NCI-H2171 treated with DMSO at 0.1 percent for 48 hours (cell line): ENCODE measurements at regions not wholly inside any gene's neighbourhood (a gene's known extent, or its start where the extent isn't known, plus 50 kb on each side); places are given as distances from the start of the nearest gene placed in this dataset.

ENCODE experiments used
- DNase-seq: peaks from one replicate; lab custom pipeline; 2025; lab: John Stamatoyannopoulos, UW

GRCh38 chr13:22061371-22061805 is 390.5 kb downstream of the FGF9 start:
- no peak for DNase-seq

GRCh38 chr13:22061806-22062391 is 391.0 kb downstream of the FGF9 start:
- DNase-seq, result no peak

GRCh38 chr13:22062478-22063205 is 391.8 kb downstream of the FGF9 start:
- DNase-seq, result no peak

- no peak for DNase-seq
Observed at GRCh38 chr13:22063416-22064124, 392.7 kb downstream of the FGF9 start.

DNA sequence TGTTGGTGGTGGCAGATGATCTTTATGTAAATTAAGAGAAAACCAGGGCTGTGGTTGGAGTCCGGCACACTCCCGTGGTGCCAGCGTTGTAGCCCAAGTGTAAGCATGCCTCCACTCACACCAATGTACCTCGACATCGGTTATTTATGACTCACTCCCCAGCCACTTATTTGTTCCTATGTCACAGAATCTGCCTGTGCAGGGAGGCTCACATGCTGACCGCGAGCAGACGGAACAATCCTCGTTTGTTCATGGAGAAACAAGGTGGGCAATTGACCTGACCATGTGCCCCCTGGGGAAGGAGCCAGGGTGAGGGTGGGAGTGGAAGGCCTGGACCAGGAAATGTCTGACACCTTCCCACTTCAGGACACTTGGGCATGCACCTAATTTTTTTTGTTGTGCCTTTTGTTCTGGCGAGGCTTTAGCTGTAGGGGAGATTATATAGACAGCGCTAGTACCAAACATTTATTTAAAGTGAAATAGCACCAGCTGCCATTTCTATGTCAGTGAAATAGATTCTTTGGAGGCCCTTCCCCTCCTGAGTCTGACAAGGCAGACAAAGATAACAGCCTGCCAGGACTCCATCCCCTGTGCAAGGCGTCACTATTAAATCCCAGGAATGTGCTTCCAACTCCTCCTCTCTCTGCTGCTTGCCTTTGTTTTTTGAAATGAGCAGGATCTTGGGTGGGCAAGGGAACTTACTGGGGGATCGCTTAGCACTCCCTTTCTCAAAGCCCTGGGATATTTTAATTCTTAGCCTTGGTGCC is 394.2 kb downstream of the FGF9 start:
- no peak for DNase-seq

- DNase-seq, result no peak
Observed at GRCh38 chr13:22073718-22074117, 402.8 kb downstream of the FGF9 start.

- no peak for DNase-seq
Observed at GRCh38 chr13:22074403-22074802, 403.5 kb downstream of the FGF9 start.

GRCh38 chr13:22076658-22077057 is 405.8 kb downstream of the FGF9 start:
- no peak for DNase-seq

DNA sequence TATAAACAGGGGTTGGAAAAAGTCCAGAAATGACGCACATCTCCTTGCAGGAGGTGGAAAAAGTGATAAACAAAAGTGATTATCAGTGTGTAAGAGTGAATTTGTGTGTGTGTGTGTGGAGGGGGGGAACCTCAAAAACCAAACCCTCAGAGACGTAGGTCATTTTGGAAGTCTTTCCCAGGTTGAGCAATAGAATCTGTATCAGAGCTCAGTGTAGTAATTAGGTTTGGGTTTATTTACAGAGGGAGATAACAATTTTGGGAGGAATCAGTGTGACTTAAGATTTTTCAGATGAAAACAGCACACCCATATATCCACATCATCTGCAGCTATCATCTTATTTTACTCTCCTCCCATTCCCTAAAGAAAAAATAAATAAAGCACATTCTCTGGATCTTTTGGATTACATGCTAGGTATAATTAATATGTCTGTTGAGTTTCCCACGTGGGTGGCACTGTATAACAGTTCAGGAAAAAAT is 406.4 kb downstream of the FGF9 start:
- no peak for DNase-seq

- DNase-seq, result no peak
Observed at GRCh38 chr13:22077764-22078163, 406.9 kb downstream of the FGF9 start.

DNA sequence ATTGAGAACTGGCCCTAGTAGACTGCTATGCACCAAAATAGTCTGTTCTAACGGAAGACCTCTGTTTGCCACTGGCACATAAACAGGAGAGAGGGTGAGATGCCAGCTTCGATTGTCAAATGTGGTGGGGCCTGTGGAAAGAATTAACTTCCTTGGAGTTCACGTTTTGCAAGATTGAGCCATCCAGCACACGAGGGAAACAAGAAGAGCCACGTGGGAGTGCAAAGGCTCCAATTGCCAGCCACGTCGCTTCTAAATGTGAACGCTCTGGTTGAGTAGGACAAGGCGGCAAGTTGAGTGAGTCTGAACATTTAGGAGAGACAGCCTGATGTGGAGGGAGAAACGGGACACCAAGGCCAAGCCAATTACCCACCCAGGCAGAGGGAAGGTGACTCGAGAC is 409.1 kb downstream of the FGF9 start:
- DNase-seq, result no peak

GRCh38 chr13:22080832-22081231 is 410.0 kb downstream of the FGF9 start:
- no peak for DNase-seq

- no peak for DNase-seq
Observed at GRCh38 chr13:22081430-22081829, 410.6 kb downstream of the FGF9 start.

DNA sequence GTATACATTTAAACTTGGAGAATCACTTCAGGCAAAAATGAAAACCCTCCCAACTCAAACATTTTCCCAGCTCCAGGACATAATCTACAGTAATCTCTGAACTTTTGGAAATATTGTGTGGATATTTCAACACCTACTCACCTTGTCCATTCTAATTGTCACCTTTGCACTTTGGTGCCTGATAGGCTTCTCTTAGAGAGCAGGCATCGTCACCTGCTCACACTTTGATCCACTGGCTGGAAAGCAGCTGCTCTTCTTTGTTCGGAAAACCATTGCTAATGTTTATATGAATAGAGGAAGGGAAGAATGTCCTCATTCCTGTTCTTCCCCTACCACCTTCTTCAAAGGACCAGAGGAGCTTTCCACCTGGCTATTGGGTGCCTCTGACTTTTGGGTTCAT is 411.2 kb downstream of the FGF9 start:
- DNase-seq, result no peak

DNA sequence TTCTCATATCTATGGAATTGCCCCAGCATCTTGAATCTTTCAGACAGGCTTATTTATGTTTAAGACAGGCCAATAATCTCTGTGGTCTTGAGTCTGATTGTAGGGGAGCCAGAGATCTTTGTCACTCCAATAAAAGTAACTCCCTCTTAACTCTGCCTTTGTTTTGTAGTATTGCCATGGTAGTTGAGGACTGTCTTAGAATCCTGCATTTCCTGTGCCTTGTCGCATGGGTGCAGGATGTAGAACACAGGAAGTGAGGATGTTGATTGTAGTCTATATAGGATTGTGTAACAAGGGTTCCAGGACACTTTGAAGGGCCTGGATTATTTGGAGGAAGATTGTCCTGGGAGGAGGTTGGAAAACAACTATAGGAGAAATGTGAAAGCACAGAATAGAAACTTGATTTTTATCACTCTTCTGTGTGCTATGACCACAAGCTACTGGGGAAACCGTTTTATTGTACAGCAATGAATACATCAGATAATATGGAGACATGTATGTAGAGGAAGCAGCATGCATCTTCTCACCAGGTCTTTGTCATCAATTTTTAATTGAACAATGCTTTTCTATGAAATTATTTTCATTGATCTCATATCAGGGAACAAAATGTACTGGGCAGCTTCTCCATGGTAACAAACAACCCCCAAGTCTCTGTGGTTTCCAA is 411.7 kb downstream of the FGF9 start:
- no peak for DNase-seq

DNA sequence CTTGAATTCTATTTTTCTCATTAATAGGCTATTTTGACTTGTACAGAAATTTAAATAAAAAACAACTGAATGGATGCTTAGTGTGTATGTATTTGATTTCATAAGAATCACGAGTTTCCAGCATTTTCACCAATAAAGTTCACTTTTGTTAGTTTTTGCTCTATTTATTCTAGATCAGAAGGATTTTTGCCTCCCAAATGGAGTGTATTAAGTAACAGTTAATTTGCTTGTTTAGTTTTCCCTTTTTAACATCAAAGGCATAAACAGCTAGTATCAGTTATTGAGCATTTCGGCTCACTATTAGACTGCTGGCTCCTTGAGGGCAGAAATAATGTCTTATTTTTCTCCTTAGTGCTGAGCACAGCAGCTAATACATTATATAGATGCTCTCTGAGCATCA is 414.1 kb downstream of the FGF9 start:
- no peak for DNase-seq

DNA sequence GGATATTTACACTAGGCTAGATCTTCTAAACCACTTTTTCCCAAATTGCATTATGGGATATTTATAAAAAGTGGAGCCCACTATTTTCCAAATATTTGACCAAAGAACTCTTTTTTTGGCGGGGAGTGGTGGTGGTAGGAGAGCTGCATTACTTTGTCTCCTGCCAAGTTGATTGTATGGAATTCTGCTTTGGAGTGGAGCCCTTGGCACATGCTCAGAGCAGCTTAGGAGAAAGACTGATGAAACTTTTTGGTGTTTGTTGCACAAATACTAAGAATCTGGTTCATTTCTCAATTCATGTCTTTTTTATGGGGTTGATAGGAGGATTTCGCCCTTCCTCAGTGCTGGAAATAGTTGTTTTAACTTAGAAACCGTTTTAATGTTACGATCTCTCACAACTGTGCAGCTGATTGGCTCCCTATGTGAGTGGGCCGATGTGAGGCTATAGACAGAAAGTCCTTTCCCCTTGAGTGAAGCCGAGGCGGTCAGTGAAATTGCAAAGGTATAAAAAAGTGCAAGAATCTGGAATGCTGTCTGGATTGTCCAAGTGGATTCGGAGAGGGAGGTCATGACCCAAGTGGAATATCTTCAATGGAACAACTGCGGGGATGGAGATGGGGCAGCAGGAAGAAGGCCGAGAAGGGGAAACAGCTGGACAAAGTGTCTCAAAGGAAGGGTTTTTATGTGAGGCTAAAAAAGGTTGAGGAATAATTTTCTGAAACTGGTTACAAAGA is 415.9 kb downstream of the FGF9 start:
- no peak for DNase-seq

DNA sequence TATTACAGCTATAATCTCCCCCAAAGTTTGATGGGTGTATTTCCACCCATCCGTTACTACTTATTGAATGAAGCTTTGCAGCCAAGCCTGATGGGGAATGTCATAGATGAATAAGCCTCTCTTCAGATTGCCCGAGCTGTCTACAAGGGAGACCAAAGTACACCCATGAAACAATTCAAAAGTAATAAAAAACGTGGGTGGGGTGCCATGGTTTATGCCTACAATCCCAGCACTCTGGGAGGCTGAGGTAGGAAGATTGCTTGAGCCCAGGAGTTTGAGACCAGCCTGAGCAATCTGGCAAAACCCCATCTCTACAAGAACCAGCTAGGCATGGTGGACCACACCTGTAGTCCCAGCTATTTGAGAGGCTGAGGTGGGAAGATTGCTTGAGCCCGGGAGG is 419.2 kb downstream of the FGF9 start:
- no peak for DNase-seq

DNA sequence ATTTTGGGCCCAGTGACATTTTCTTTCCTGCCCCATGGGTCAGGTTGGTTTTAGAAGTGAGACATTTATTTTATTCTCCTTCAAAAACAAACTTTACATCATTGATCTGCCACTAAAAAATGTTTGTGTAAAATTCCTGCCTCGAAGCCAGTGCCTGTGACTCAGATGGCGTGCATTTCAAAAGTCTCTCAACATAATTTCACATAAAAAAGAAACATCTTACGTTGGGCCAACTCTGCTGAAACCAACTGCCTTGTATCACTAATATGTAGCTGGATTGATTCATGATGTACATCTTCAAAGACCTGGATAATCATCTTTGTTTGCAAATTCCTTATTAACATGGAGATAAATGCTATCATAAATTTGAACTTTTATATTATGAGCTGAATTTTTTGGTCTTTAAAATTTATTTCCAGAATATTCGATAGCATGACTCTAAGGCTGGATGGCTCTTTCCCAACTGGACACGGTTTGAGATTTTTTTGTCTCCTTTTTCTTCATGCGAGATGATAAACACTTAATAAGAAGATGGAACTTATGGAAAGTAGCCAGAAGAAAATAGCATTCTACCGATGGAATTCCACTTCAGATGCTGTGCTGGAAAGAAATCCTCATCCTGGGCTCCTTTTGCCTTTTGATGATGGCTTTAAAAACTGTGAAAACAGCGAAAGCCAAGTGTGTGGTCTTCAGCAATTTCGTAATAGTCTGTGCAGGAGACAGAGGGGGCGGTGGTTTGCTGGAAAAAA is 420.5 kb downstream of the FGF9 start:
- DNase-seq, result no peak

DNA sequence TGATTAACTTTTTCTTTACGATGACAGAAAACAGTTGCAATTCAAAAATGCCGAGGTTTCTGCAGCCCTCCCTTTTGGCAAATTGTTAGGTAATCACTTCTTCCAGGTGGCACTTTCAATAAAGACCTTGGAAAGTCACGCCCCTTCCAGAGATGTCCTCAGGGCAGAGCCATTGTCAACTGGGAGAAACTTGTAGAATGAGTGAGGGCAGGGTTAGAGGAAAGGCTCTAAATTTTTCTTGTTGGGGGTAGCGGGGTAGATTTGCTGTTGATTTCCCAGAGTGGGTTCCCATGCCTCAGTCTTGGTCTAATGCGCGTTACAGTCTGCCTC is 421.1 kb downstream of the FGF9 start:
- DNase-seq, result no peak
